ENCODE measurements at regions not wholly inside any gene's neighbourhood (a gene's known extent, or its start where the extent isn't known, plus 50 kb on each side); places are given as distances from the start of the nearest gene placed in this dataset.

DNA sequence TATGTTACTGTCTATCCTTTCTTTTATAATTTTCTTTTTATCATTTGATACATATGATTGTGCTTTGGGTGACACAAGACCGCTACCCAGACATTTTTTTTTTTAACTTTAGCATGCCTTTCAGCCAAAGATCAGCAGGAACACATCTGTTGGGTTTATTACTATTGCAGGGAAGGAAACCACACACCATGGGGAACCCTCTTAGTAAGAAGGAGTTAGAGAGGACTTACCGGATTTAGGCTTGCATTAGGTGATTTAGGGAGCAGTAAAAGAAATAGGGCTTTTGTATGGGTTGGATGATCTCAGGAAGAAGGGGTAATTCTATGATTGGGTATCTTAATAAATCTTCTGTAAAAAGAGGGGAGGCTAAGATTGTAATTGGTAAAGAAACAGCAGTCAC, 138.2 kb downstream of the SNX18 start:
- no peaks in the 10 kb centered on the region for H3K9me3 Mint-ChIP-seq
- H3K4me3 Mint-ChIP-seq, result no peak overlapping the region
- H3K36me3 ChIP-seq (ENCODE audit: control insufficient read depth, insufficient read depth, low read length), result no peaks in the 10 kb centered on the region
- no peak overlapping the region for H3K27ac Mint-ChIP-seq
- no peaks in the 10 kb centered on the region for H3K9me3 ChIP-seq (ENCODE audit: control insufficient read depth, insufficient read depth, low read length)
- 95% methylated on average over 1 of the region's 2 CpGs for WGBS (ENCODE audit: insufficient coverage)
- ATAC-seq (no peak), DNase-seq (no peak)
- intact Hi-C loops (cut with micrococcal nuclease), result no loop called here
- H3K36me3 Mint-ChIP-seq, result no peaks in the 10 kb centered on the region
- no peaks in the 10 kb centered on the region for H3K27me3 Mint-ChIP-seq (ENCODE audit: low read depth in 2 of 2)
- no peaks in the 10 kb centered on the region for H3K27me3 ChIP-seq (ENCODE audit: control insufficient read depth, insufficient read depth, low read length)
- TF ChIP-seq, protein P1, sequence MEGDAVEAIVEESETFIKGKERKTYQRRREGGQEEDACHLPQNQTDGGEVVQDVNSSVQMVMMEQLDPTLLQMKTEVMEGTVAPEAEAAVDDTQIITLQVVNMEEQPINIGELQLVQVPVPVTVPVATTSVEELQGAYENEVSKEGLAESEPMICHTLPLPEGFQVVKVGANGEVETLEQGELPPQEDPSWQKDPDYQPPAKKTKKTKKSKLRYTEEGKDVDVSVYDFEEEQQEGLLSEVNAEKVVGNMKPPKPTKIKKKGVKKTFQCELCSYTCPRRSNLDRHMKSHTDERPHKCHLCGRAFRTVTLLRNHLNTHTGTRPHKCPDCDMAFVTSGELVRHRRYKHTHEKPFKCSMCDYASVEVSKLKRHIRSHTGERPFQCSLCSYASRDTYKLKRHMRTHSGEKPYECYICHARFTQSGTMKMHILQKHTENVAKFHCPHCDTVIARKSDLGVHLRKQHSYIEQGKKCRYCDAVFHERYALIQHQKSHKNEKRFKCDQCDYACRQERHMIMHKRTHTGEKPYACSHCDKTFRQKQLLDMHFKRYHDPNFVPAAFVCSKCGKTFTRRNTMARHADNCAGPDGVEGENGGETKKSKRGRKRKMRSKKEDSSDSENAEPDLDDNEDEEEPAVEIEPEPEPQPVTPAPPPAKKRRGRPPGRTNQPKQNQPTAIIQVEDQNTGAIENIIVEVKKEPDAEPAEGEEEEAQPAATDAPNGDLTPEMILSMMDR (IDR thresholded peaks at IDR 0.05), result no peak
- H3K4me1 ChIP-seq (ENCODE audit: control insufficient read depth, insufficient read depth, low read length), result peaks cover 3% of the 10 kb centered on the region
- no peak overlapping the region for H3K4me3 ChIP-seq (ENCODE audit: low read length)
- H3K4me1 Mint-ChIP-seq, result peaks cover 35 to 36% of the 10 kb centered on the region in 2 donors
- no peak overlapping the region for H3K27ac ChIP-seq (ENCODE audit: low read length)

DNA sequence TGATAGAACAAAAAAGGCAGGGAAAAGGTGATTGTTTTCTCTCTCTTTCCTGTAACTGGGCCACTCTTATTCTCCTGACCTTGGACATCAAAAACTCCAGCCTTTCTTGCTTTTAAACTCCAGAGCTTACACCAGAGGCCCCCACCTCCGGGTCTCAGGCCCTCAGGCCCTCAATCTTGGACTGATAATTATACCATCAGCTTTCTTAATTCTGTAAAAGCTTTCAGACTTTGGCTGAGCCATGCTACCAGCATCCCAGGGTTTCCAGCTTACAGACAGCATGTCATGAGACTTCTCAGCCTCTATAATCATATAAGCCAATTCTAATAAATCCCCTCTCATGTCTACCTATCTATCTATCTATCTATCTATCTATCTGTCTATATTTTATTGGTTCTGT, 137.7 kb downstream of the SNX18 start:
- ATAC-seq, result no peak
- Mint-ChIP-seq H3K9me3 (no peaks in the 10 kb centered on the region), H3K27ac (no peak overlapping the region), H3K4me3 (no peak overlapping the region), H3K36me3 (no peaks in the 10 kb centered on the region), H3K27me3 (ENCODE audit: low read depth in 2 of 2) (no peaks in the 10 kb centered on the region), H3K4me1 (peaks cover 35 to 36% of the 10 kb centered on the region in 2 donors)
- TF ChIP-seq, protein P1 (IDR thresholded peaks at IDR 0.05), result no peak
- intact Hi-C loops (cut with micrococcal nuclease), result no loop called here
- no peaks in the 10 kb centered on the region for H3K9me3 ChIP-seq (ENCODE audit: control insufficient read depth, insufficient read depth, low read length)
- H3K36me3 ChIP-seq (ENCODE audit: control insufficient read depth, insufficient read depth, low read length), result no peaks in the 10 kb centered on the region
- no peaks in the 10 kb centered on the region for H3K27me3 ChIP-seq (ENCODE audit: control insufficient read depth, insufficient read depth, low read length)
- H3K27ac ChIP-seq (ENCODE audit: low read length), result no peak overlapping the region
- H3K4me3 ChIP-seq (ENCODE audit: low read length), result no peak overlapping the region
- WGBS (ENCODE audit: insufficient coverage), result 92% methylated on average over 1 of the region's 1 CpG
- no peak for DNase-seq
- H3K4me1 ChIP-seq (ENCODE audit: control insufficient read depth, insufficient read depth, low read length), result peaks cover 3% of the 10 kb centered on the region

GRCh38 chr5:54653956-54654614, 136.5 kb downstream of the SNX18 start:
- Histone ChIP-seq H3K4me1 (ENCODE audit: control insufficient read depth, insufficient read depth, low read length) (peaks cover 8% of the 10 kb centered on the region), H3K27ac (ENCODE audit: low read length) (no peak overlapping the region), H3K9me3 (ENCODE audit: control insufficient read depth, insufficient read depth, low read length) (no peaks in the 10 kb centered on the region), H3K36me3 (ENCODE audit: control insufficient read depth, insufficient read depth, low read length) (no peaks in the 10 kb centered on the region), H3K27me3 (ENCODE audit: control insufficient read depth, insufficient read depth, low read length) (no peaks in the 10 kb centered on the region), H3K4me3 (ENCODE audit: low read length) (no peak overlapping the region)
- TF ChIP-seq, protein P1 (IDR thresholded peaks at IDR 0.05), result no peak
- no peak for DNase-seq
- peak overlapping the region in 1 of 2 donors; percentile 47 for H3K27ac Mint-ChIP-seq
- no peaks in the 10 kb centered on the region for H3K36me3 Mint-ChIP-seq
- H3K4me3 Mint-ChIP-seq, result no peak overlapping the region
- peaks cover 36 to 41% of the 10 kb centered on the region in 2 donors for H3K4me1 Mint-ChIP-seq
- 92% methylated on average over 2 of the region's 2 CpGs for WGBS (ENCODE audit: insufficient coverage)
- no peak for ATAC-seq
- no peaks in the 10 kb centered on the region for H3K9me3 Mint-ChIP-seq
- intact Hi-C loops (cut with micrococcal nuclease), result no loop called here
- no peaks in the 10 kb centered on the region for H3K27me3 Mint-ChIP-seq (ENCODE audit: low read depth in 2 of 2)
